Panc1 (cell line): ENCODE measurements at regions not wholly inside any gene's neighbourhood (a gene's known extent, or its start where the extent isn't known, plus 50 kb on each side); places are given as distances from the start of the nearest gene placed in this dataset.

Source experiments
- ATAC-seq: fragments of 200-7000 bp; cut with Tn5 transposase; 2 replicates; pipeline ENCODE4 v1.9.1; 2020; ENCODE audit warnings: mild to moderate bottlenecking, moderate library complexity
- BruUV-seq: library from RNA; stranded (reverse); fragments of 400-500 nt; replicated peaks from 2 replicates; lab custom pipeline; 2021; lab: Mats Ljungman, UMichigan
- CTCF ChIA-PET: fragments of 300-600 bp; sonication (Branson Sonifier 250); formaldehyde crosslinking; loops from one replicate; lab custom pipeline; 2022; ENCODE audit warnings: antibody characterized with exemption; lab: Charles Lee
- POLR2A ChIA-PET: fragments of 300-600 bp; sonication (Branson Sonifier 250); formaldehyde crosslinking; loops from one replicate; lab custom pipeline; 2022; ENCODE audit warnings: antibody characterized with exemption; lab: Charles Lee
- DNase-seq: peaks from one replicate; pipeline ENCODE4 v3.0.0-alpha.2; 2010; ENCODE audit warnings: low read depth, low spot score
- H3K27ac ChIP-seq: 2 replicates; pipeline ENCODE4 v1.5.1; 2011; ENCODE audit warnings: mild to moderate bottlenecking, low read length, inconsistent platforms
- H3K27me3 ChIP-seq: fragments of 200-500 bp; sonication (Bioruptor generic); 2 replicates; pipeline ENCODE4 v1.6.0; 2014; ENCODE audit warnings: low read length, inconsistent platforms; ENCODE audit not compliant: control insufficient read depth, insufficient read depth
- H3K36me3 ChIP-seq: fragments of 200-500 bp; sonication (Bioruptor generic); 2 replicates; pipeline ENCODE4 v1.5.1; 2014; ENCODE audit warnings: inconsistent platforms, mild to moderate bottlenecking, low read length, moderate library complexity; ENCODE audit not compliant: control insufficient read depth, insufficient read depth
- H3K4me1 ChIP-seq: 2 replicates; pipeline ENCODE4 v1.5.1; 2011; ENCODE audit warnings: inconsistent platforms, mild to moderate bottlenecking, low read length, moderate library complexity; ENCODE audit not compliant: control insufficient read depth, insufficient read depth
- H3K4me3 ChIP-seq, 2 experiments: 2 replicates each; pipeline ENCODE4 v1.5.1; 2011 to 2012; ENCODE audit warnings: low read depth in 2 of 2, low read length in 2 of 2, mild to moderate bottlenecking in 2 of 2, inconsistent platforms in 1 of 2, moderate library complexity in 1 of 2
- H3K9me3 ChIP-seq: fragments of 200-500 bp; sonication (Bioruptor generic); 2 replicates; pipeline ENCODE4 v1.5.1; 2014; ENCODE audit warnings: low read depth, mild to moderate bottlenecking, inconsistent platforms, low read length, moderate library complexity; ENCODE audit not compliant: control insufficient read depth, insufficient read depth
- CTCF ChIP-seq: fragments of 450-650 bp; IDR thresholded peaks from 2 replicates; pipeline ENCODE4 v1.5.1; 2017; ENCODE audit warnings: mild to moderate bottlenecking
- POLR2AphosphoS5 ChIP-seq: IDR thresholded peaks from 2 replicates; pipeline ENCODE4 v1.6.1; 2012; ENCODE audit warnings: mild to moderate bottlenecking, low read depth, low read length, moderate library complexity
- REST ChIP-seq, 2 experiments: IDR thresholded peaks; 2 replicates each; pipeline ENCODE4 v1.6.1; 2011 to 2012; ENCODE audit warnings: low read depth in 2 of 2, control low read depth in 1 of 2, low read length in 1 of 2, mild to moderate bottlenecking in 1 of 2, moderate library complexity in 1 of 2; ENCODE audit not compliant: insufficient read depth in 1 of 2
- SIN3A ChIP-seq: IDR thresholded peaks from 2 replicates; pipeline ENCODE4 v1.6.1; 2012; ENCODE audit warnings: low read depth, mild to moderate bottlenecking, low read length, moderate library complexity, borderline replicate concordance; ENCODE audit not compliant: insufficient read depth
- TCF7L2 ChIP-seq: IDR thresholded peaks from 2 replicates; pipeline ENCODE4 v1.6.1; 2011; ENCODE audit warnings: mild to moderate bottlenecking, low read depth, low read length, inconsistent platforms
- in situ Hi-C: cut with HindIII; loops from 2 replicates; pipeline ENCODE4 v1.10.0; 2016; ENCODE audit warnings: low sequenced_read_pairs, low pct_unique_long_range_greater_than_20kb
- intact Hi-C: fragments of 100-400 bp; cut with micrococcal nuclease; formaldehyde crosslinking; loops from one replicate; pipeline ENCODE4 v1.10.0; 2022; ENCODE audit not compliant: unreplicated experiment

GRCh38 chr3:135834465-135834864 is 131.1 kb upstream of the PPP2R3A start:
- DNase-seq (no peak), ATAC-seq (no peak)
- in situ Hi-C loops = no loop called here
- H3K36me3 ChIP-seq = no peaks in the 10 kb centered on the region
- H3K27me3 ChIP-seq = 0 out of 2 replicates have a peak, but pooled peaks cover 2% of the 10 kb centered on the region
- no peak overlapping the region for H3K4me3 ChIP-seq
- TF ChIP-seq CTCF (no peak), TCF7L2 (no peak), SIN3A (no peak), POLR2AphosphoS5 (no peak), REST (IDR thresholded peaks at IDR 0.05; ENCODE audit: insufficient read depth in 1 of 2, low read depth in 2 of 2, low read length in 1 of 2) (no peak)
- intact Hi-C loops = no loop called here
- no TSS peak for BruUV-seq
- POLR2A ChIA-PET = interaction anchor here (0.6 kb wide), 1 partner anchor 25 kb away, joined by 3 read pairs; no protein-coding TSS in a partner anchor
- no peak overlapping the region for H3K27ac ChIP-seq
- H3K9me3 ChIP-seq = no peaks in the 10 kb centered on the region
- H3K4me1 ChIP-seq = no peaks in the 10 kb centered on the region
- CTCF ChIA-PET = no interaction called here

- no TSS peak for BruUV-seq
- no peak overlapping the region for H3K27ac ChIP-seq
- DNase-seq (no peak), ATAC-seq (no peak)
- 0 out of 2 replicates have a peak, but pooled peaks cover 2% of the 10 kb centered on the region for H3K27me3 ChIP-seq
- H3K36me3 ChIP-seq = no peaks in the 10 kb centered on the region
- H3K4me3 ChIP-seq = no peak overlapping the region
- ChIA-PET CTCF (no interaction called here), POLR2A (no interaction called here)
- H3K9me3 ChIP-seq = no peaks in the 10 kb centered on the region
- intact Hi-C loops (no loop called here), in situ Hi-C loops (no loop called here)
- H3K4me1 ChIP-seq = no peaks in the 10 kb centered on the region
- no peak for TF ChIP-seq REST (IDR thresholded peaks at IDR 0.05; ENCODE audit: insufficient read depth in 1 of 2, low read depth in 2 of 2, low read length in 1 of 2)
- TF ChIP-seq TCF7L2 = no peak
- TF ChIP-seq POLR2AphosphoS5 = no peak
- TF ChIP-seq SIN3A = no peak
- TF ChIP-seq CTCF = no peak
Measured at GRCh38 chr3:135837977-135838631, 127.4 kb upstream of the PPP2R3A start.
